HepG2 (cell line): ENCODE measurements at regions not wholly inside any gene's neighbourhood (a gene's known extent, or its start where the extent isn't known, plus 50 kb on each side); places are given as distances from the start of the nearest gene placed in this dataset.

Experiments
- ATAC-seq: fragments of 200-7000 bp; cut with Tn5 transposase; 3 replicates; pipeline ENCODE4 v1.9.1; 2020; ENCODE audit warnings: mild to moderate bottlenecking, moderate library complexity
- BruUV-seq: library from RNA; stranded (reverse); fragments of 400-500 nt; replicated peaks from 2 replicates; lab custom pipeline; 2021; lab: Mats Ljungman, UMichigan
- CTCF ChIA-PET: fragments of 300-600 bp; formaldehyde crosslinking; extraction: SDS; loops from one replicate; lab custom pipeline; 2021; ENCODE audit warnings: low total read pairs, inconsistent platforms, low intra/inter-chr PET ratio; lab: Yijun Ruan, JAX
- POLR2A ChIA-PET: fragments of 350-600 bp; sonication (Branson Sonifier 250); formaldehyde crosslinking; loops from one replicate; lab custom pipeline; 2020; ENCODE audit warnings: antibody characterized with exemption, inconsistent platforms; lab: Yijun Ruan, JAX
- DNase-seq: peaks from one replicate; pipeline ENCODE4 v3.0.0-alpha.2; 2015; ENCODE audit warnings: low spot score
- FAIRE-seq: peaks from 3 replicates; lab custom pipeline; 2011; peaks lifted over from hg19 to GRCh38; lab: Jason Lieb, UNC
- H2AFZ ChIP-seq: one replicate; pipeline ENCODE4 v1.6.1; 2011; ENCODE audit warnings: low read length, inconsistent platforms
- H3K27ac ChIP-seq: fragments of 300-600 bp; 3 replicates; pipeline ENCODE4 v1.8.0; 2011; ENCODE audit warnings: mixed run types, mild to moderate bottlenecking, mixed read lengths, low read length, inconsistent platforms; ENCODE audit not compliant: insufficient read depth; ENCODE audit errors: extremely low read length
- H3K27me3 ChIP-seq, 2 experiments: fragments of 200-600 bp in 1 of 2; 2 replicates in 1 of 2; 3 replicates in 1 of 2; pipeline versions ENCODE4 v1.6.0 to v1.8.0; 2011; ENCODE audit warnings: low read length in 2 of 2, mild to moderate bottlenecking in 2 of 2, moderate library complexity in 2 of 2, inconsistent platforms in 1 of 2; ENCODE audit not compliant: insufficient read depth in 2 of 2, control insufficient read depth in 1 of 2
- H3K36me3 ChIP-seq, 2 experiments: fragments of 200-600 bp in 1 of 2; replicated peaks in 1 of 2; 2 replicates in 1 of 2; 3 replicates in 1 of 2; pipeline versions ENCODE4 v1.5.1 to v1.8.0; 2011; ENCODE audit warnings: low read length in 2 of 2, inconsistent platforms in 1 of 2; ENCODE audit not compliant: insufficient read depth in 2 of 2, control insufficient read depth in 1 of 2
- H3K4me1 ChIP-seq: 2 replicates; pipeline ENCODE4 v1.5.1; 2012; ENCODE audit warnings: low read length, inconsistent platforms; ENCODE audit not compliant: insufficient read depth
- H3K4me2 ChIP-seq: 2 replicates; pipeline ENCODE4 v1.6.0; 2011; ENCODE audit warnings: low read depth, low read length, inconsistent platforms
- H3K4me3 ChIP-seq, 3 experiments: fragments of 200-600 bp in 1 of 3; sonication (generic), shearing (Covaris generic) in 1 of 3; replicated peaks in 1 of 3; 2 replicates each; pipeline ENCODE4 v1.5.1; 2011 to 2016; ENCODE audit warnings: low read length in 3 of 3, inconsistent platforms in 2 of 3, low read depth in 2 of 3, mild to moderate bottlenecking in 2 of 3, control low read depth in 1 of 3, mixed read lengths in 1 of 3; ENCODE audit not compliant: insufficient read depth in 1 of 3
- H3K79me2 ChIP-seq: one replicate; pipeline ENCODE4 v1.6.1; 2011; ENCODE audit warnings: low read length, inconsistent platforms; ENCODE audit not compliant: insufficient read depth
- H3K9ac ChIP-seq: 2 replicates; pipeline ENCODE4 v1.6.0; 2011; ENCODE audit warnings: mild to moderate bottlenecking, low read depth, low read length, inconsistent platforms; ENCODE audit not compliant: insufficient read depth
- H3K9me3 ChIP-seq: 2 replicates; pipeline ENCODE4 v1.5.1; 2012; ENCODE audit warnings: mild to moderate bottlenecking, low read length
- H4K20me1 ChIP-seq: 2 replicates; pipeline ENCODE4 v1.6.0; 2011; ENCODE audit warnings: inconsistent platforms, mild to moderate bottlenecking, low read length, moderate library complexity; ENCODE audit not compliant: insufficient read depth
- ATF3 ChIP-seq: sonication (generic); formaldehyde crosslinking; IDR thresholded peaks from 2 replicates; pipeline ENCODE4 v1.4.0; 2020; ENCODE audit warnings: missing genetic modification reagents
- CREM ChIP-seq, 2 experiments: sonication (generic) in 1 of 2; formaldehyde crosslinking in 1 of 2; IDR thresholded peaks; 2 replicates each; pipeline versions ENCODE4 v1.4.0 to v1.6.1; 2016 to 2020; ENCODE audit warnings: antibody characterized with exemption in 1 of 2, mild to moderate bottlenecking in 1 of 2, missing genetic modification reagents in 1 of 2
- ELK4 ChIP-seq: sonication (generic); formaldehyde crosslinking; IDR thresholded peaks from 2 replicates; pipeline ENCODE4 v1.9.0; 2021; ENCODE audit warnings: missing genetic modification reagents, borderline replicate concordance
- MTA3 ChIP-seq: sonication (generic); formaldehyde crosslinking; IDR thresholded peaks from 2 replicates; pipeline ENCODE4 v1.4.0; 2020; ENCODE audit warnings: missing genetic modification reagents
- NFATC3 ChIP-seq: sonication (generic); formaldehyde crosslinking; IDR thresholded peaks from 2 replicates; pipeline ENCODE4 v1.5.1; 2020; ENCODE audit warnings: mild to moderate bottlenecking, missing genetic modification reagents
- PHF21A ChIP-seq: sonication (generic); formaldehyde crosslinking; IDR thresholded peaks from 2 replicates; pipeline ENCODE4 v1.5.0; 2020; ENCODE audit warnings: mild to moderate bottlenecking, missing genetic modification reagents
- SRSF1 ChIP-seq: fragments of 200-400 bp; formaldehyde crosslinking; optimal IDR thresholded peaks from 2 replicates; pipeline ENCODE3; 2017; ENCODE audit warnings: mild to moderate bottlenecking, low read depth, low read length, moderate library complexity
- ZFP1 ChIP-seq: IDR thresholded peaks from 2 replicates; pipeline ENCODE4 v1.6.1; 2016
- ZNF138 ChIP-seq: sonication (generic); formaldehyde crosslinking; IDR thresholded peaks from 2 replicates; pipeline ENCODE4 v1.5.0; 2020; ENCODE audit warnings: mild to moderate bottlenecking, low read depth, missing genetic modification reagents
- ZNF274 ChIP-seq: sonication (generic); formaldehyde crosslinking; IDR thresholded peaks from 2 replicates; pipeline ENCODE4 v1.5.1; 2020; ENCODE audit warnings: mild to moderate bottlenecking, missing genetic modification reagents
- ZNF576 ChIP-seq: sonication (generic); formaldehyde crosslinking; IDR thresholded peaks from 2 replicates; pipeline ENCODE4 v1.4.0; 2020; ENCODE audit warnings: mild to moderate bottlenecking, missing genetic modification reagents
- WGBS: methylation state at CpG from one replicate; pipeline ENCODE4 v1.1.6; 2017; ENCODE audit warnings: low lambda C conversion rate; 5-methylcytosine and 5-hydroxymethylcytosine counted together
- in situ Hi-C: cut with HindIII; loops from 2 replicates; pipeline ENCODE4 v1.10.0; 2017; ENCODE audit warnings: low pct_unique_long_range_greater_than_20kb; ENCODE audit not compliant: extremely low pct_ligation_motif_present
- intact Hi-C: fragments of 100-400 bp; cut with micrococcal nuclease; formaldehyde crosslinking; loops from one replicate; pipeline ENCODE4 v1.10.0; 2022; ENCODE audit not compliant: unreplicated experiment

DNA sequence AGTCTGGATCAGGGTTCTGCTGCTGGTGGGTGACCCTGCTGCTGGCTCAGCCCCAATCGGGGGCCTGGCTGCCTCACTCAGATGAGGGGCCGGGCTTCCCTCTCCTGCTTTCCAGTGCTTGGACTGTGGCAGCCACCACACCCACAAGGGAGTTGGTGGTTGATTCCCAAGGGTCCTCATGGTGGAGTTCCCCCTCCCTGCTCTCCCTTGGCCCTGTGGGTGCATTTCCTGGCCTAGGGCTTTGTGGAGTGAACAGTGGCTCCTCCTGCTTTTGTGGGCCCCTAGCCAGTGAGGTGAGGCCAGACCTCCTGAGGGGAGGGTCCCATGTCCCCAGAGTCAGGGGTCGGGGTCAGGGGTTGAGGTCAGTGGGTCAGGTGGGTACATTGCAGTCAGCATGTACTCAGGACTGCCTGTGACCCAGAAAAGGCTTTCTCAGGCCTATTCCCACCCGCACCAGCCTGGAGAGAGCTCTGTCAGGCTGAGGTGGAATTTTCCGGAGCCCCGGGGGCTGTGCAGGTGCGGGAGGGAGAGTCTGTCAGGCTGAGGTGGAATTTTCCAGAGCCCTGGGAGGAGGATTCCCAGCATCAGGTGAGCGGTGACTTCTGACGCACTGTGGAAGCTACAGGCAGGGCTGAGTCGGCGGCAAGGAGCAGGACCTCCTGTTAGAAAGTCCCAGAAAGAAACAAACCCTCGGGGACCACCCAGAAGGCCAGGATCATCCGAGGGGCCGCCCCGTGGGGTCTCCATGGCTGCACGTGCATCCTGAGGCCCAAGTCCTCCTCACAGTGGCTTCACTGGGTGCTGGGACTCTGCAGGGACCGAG lies 94.4 kb upstream of the INSIG1 start:
- CTCF ChIA-PET: no interaction called here
- Histone ChIP-seq H3K36me3 (no peaks in the 10 kb centered on the region), H3K4me3 (no peak overlapping the region), H3K27ac (no peak overlapping the region), H3K4me1 (no peaks in the 10 kb centered on the region), H3K79me2 (no peaks in the 10 kb centered on the region), H3K27me3 (peaks cover 0 to 9% of the 10 kb centered on the region in 2 experiments; a peak in 3 of 5 replicates), H3K4me2 (no peak overlapping the region), H4K20me1 (no peaks in the 10 kb centered on the region), H3K9ac (no peak overlapping the region), H2AFZ (no peak overlapping the region), H3K9me3 (no peaks in the 10 kb centered on the region)
- no peak for ATAC-seq
- no peak for DNase-seq
- WGBS: 35% methylated on average over 7 of the region's 17 CpGs
- POLR2A ChIA-PET: no interaction called here
- intact Hi-C loops (no loop called here), in situ Hi-C loops (no loop called here)
- TF ChIP-seq MTA3 (CRISPR knock-in tag) (no peak), SRSF1 (no peak), ATF3 (no peak), ZNF138 (no peak), ZNF274 (no peak), NFATC3 (no peak), ZNF576 (CRISPR knock-in tag) (no peak), CREM (IDR thresholded peaks at IDR 0.05) (no peak), CREM (CRISPR knock-in tag; IDR thresholded peaks at IDR 0.05) (no peak), ZFP1 (CRISPR knock-in tag) (no peak), PHF21A (CRISPR knock-in tag) (no peak), ELK4 (CRISPR knock-in tag) (no peak)
- BruUV-seq: no TSS peak
- no peak for FAIRE-seq
